Bronchial epithelial cell (primary cell): ENCODE measurements at regions not wholly inside any gene's neighbourhood (a gene's known extent, or its start where the extent isn't known, plus 50 kb on each side); places are given as distances from the start of the nearest gene placed in this dataset.

Experiments used
- DNase-seq: peaks from one replicate; pipeline ENCODE4 v3.0.0-alpha.2; 2010; ENCODE audit warnings: low read depth
- FAIRE-seq: peaks from 2 replicates; lab custom pipeline; 2011; peaks lifted over from hg19 to GRCh38; lab: Jason Lieb, UNC
- H3K27me3 ChIP-seq: 2 replicates; pipeline ENCODE4 v1.5.1; 2011; ENCODE audit warnings: low read length; ENCODE audit not compliant: control insufficient read depth, insufficient read depth
- H3K36me3 ChIP-seq: 2 replicates; pipeline ENCODE4 v1.5.1; 2011; ENCODE audit warnings: low read length; ENCODE audit not compliant: control insufficient read depth, insufficient read depth
- H3K4me3 ChIP-seq: 2 replicates; pipeline ENCODE4 v1.5.1; 2011; ENCODE audit warnings: mild to moderate bottlenecking, low read depth, low read length, control low read depth
- CTCF ChIP-seq: IDR thresholded peaks from 2 replicates; pipeline ENCODE4 v1.5.1; 2011; ENCODE audit warnings: mild to moderate bottlenecking, moderate library complexity, low read length, control low read depth, inconsistent platforms; ENCODE audit not compliant: insufficient read depth, severe bottlenecking

GRCh38 chr2:228509021-228509420 is 327.5 kb upstream of the SPHKAP start:
- no peaks in the 10 kb centered on the region for H3K27me3 ChIP-seq
- DNase-seq (no peak), FAIRE-seq (no peak)
- no peak overlapping the region for H3K4me3 ChIP-seq
- TF ChIP-seq CTCF = no peak
- no peaks in the 10 kb centered on the region for H3K36me3 ChIP-seq

GRCh38 chr2:228507870-228508269 is 326.4 kb upstream of the SPHKAP start:
- Histone ChIP-seq H3K36me3 (no peaks in the 10 kb centered on the region), H3K27me3 (no peaks in the 10 kb centered on the region), H3K4me3 (no peak overlapping the region)
- no peak for TF ChIP-seq CTCF
- FAIRE-seq (no peak), DNase-seq (no peak)

- DNase-seq (no peak), FAIRE-seq (no peak)
- no peaks in the 10 kb centered on the region for H3K36me3 ChIP-seq
- TF ChIP-seq CTCF = no peak
- no peak overlapping the region for H3K4me3 ChIP-seq
- H3K27me3 ChIP-seq = no peaks in the 10 kb centered on the region
Measured at GRCh38 chr2:228507231-228507824, 325.8 kb upstream of the SPHKAP start.

GRCh38 chr2:228503731-228504130 is 322.2 kb upstream of the SPHKAP start:
- DNase-seq (no peak), FAIRE-seq (no peak)
- Histone ChIP-seq H3K27me3 (no peaks in the 10 kb centered on the region), H3K4me3 (no peak overlapping the region), H3K36me3 (no peaks in the 10 kb centered on the region)
- no peak for TF ChIP-seq CTCF

GRCh38 chr2:228493852-228494251 is 312.4 kb upstream of the SPHKAP start:
- Histone ChIP-seq H3K27me3 (no peaks in the 10 kb centered on the region), H3K36me3 (no peaks in the 10 kb centered on the region), H3K4me3 (no peak overlapping the region)
- TF ChIP-seq CTCF = no peak
- no peak for DNase-seq
- FAIRE-seq = no peak

- DNase-seq (no peak), FAIRE-seq (no peak)
- H3K27me3 ChIP-seq = no peaks in the 10 kb centered on the region
- H3K4me3 ChIP-seq = no peak overlapping the region
- TF ChIP-seq CTCF = no peak
- H3K36me3 ChIP-seq = no peaks in the 10 kb centered on the region
Measured at GRCh38 chr2:228479014-228479413, 297.5 kb upstream of the SPHKAP start.
